Right ventricle myocardium inferior (tissue), 1 donor: ENCODE measurements at regions not wholly inside any gene's neighbourhood (a gene's known extent, or its start where the extent isn't known, plus 50 kb on each side); places are given as distances from the start of the nearest gene placed in this dataset.
"Not testable (repeated sequence)": the region's sequence is repeated elsewhere in the genome, so short reads cannot be mapped to it uniquely, and the experiment has no call there.

Source experiments
- ATAC-seq: fragments of 200-7000 bp; cut with Tn5 transposase; one replicate; pipeline ENCODE4 v1.9.1; 2020; ENCODE audit warnings: mild to moderate bottlenecking, moderate library complexity
- DNase-seq: peaks from one replicate; pipeline ENCODE4 v3.0.0; 2021; ENCODE audit errors: missing footprints
- intact Hi-C: fragments of 100-400 bp; cut with DNase I; formaldehyde crosslinking; loops from one replicate; pipeline ENCODE4 v1.11.0; 2022
- donor health status: DM: no; HTN: yes; CAD: no; lungs with severe emphysema.

- DNase-seq, result no peak
- no peak for ATAC-seq
- intact Hi-C loops, result no loop called here
Observed at GRCh38 chr15:35179739-35180138, 94.6 kb upstream of the NANOGP8 start.

DNA sequence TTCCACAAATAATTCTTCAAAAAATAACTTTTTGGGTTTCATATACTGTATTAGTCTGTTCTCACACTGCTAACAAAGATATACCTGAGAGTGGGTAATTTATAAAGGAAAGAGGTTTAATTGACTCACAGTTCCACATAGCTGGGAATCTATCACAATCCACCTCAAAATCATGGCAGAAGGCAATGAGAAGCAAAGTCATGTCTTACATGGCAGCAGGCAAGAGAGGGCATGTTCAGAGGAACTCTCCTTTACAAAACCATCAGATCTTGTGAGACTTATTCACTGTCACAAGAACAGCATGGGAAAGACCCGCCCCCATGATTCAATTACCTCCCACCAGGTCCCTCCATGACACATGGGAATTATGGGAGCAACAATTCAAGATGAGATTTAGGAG, 93.1 kb upstream of the NANOGP8 start:
- intact Hi-C loops, ATAC-seq: not testable (repeated sequence)

GRCh38 chr15:35174948-35175347, 89.9 kb upstream of the NANOGP8 start:
- DNase-seq, result no peak
- no peak for ATAC-seq
- intact Hi-C loops, result no loop called here

More for the DNA sequence above, 93.1 kb upstream of the NANOGP8 start:
- DNase-seq, result not testable (repeated sequence)

DNA sequence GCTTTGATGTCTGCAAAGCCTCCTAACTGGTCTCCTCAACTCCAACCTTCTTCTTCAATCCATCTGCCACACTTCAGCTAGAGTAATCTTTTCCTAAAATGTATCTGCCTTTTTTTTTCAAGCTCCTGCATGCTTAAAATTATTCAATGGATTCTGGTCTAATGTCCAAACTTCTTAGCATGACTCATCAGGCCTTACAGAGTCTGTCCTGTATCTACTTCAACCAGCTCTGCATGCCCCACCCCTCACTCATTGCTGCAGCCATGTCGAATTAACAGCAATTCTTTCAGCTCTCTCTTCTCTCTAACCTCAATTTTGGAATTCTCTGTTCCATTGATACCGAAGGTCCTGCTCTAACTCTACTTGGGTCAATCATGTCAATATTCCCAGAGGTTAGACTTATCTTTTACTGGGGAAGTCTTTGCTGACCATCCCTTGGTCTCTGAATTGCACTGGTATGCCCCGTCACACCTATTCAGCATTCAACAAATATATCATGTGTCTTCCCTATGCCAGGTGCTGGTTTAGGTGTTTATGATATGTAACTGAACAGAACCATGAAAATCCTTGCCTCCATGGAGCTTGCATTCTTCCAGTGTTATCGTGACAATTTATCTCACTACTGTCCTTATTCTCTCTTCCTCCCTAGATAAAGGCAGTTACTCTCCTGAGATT, 88.5 kb upstream of the NANOGP8 start:
- intact Hi-C loops, result no loop called here
- DNase-seq (no peak), ATAC-seq (no peak)

- ATAC-seq (no peak), DNase-seq (no peak)
- intact Hi-C loops, result no loop called here
Observed at GRCh38 chr15:35170207-35170606, 85.1 kb upstream of the NANOGP8 start.

- ATAC-seq, result no peak
Observed at GRCh38 chr15:35168464-35168863, 83.4 kb upstream of the NANOGP8 start.

DNA sequence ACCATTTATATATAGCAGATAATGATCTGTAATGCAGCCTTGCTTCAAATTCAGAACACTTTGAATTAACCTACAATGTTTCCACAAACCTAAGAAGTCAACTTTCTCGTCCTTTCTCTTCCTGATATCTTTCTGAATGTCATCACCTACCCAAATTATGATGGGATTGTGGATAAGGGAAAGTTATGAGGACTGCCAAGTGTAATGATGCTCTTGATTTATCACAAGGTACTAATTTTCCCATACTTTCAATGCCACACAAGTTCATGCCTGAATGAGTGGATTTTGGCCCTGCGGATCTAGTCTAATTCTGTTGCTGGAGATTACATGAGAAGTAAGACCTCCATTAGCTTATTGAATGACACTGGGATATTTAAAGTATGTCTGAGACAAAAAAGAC, 82.6 kb upstream of the NANOGP8 start:
- DNase-seq (no peak), ATAC-seq (no peak)
- intact Hi-C loops, result no loop called here

More at GRCh38 chr15:35168464-35168863, 83.4 kb upstream of the NANOGP8 start:
- intact Hi-C loops, result no loop called here
- DNase-seq, result no peak

- DNase-seq, result no peak
- intact Hi-C loops, result no loop called here
- no peak for ATAC-seq
Observed at GRCh38 chr15:35166730-35167359, 81.8 kb upstream of the NANOGP8 start.

- DNase-seq (no peak), ATAC-seq (no peak)
- intact Hi-C loops, result no loop called here
Observed at GRCh38 chr15:35161694-35162093, 76.6 kb upstream of the NANOGP8 start.

GRCh38 chr15:35159170-35159569, 74.1 kb upstream of the NANOGP8 start:
- no peak for DNase-seq
- no peak for ATAC-seq
- intact Hi-C loops, result no loop called here

DNA sequence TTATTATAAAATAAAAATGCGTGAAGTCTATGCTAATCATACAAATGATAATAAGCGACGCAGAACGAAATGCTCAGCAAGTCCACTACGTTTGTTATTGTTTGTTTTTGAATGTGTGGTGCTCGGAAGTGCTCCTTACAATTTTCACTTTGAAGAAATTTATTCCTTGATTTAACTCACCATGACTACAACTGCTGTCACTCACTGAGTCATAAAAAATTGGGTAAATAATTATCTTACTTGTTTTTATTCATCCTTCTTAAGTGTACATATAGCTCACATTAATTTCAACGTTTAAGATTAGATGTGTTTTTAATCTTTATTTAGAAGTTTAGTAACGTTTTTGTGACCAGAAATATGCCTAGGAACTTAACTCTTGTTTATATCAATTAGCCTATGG, 66.7 kb upstream of the NANOGP8 start:
- no peak for DNase-seq
- ATAC-seq, result no peak
- intact Hi-C loops, result no loop called here

GRCh38 chr15:35151381-35151780, 66.3 kb upstream of the NANOGP8 start:
- intact Hi-C loops, result no loop called here
- ATAC-seq, result no peak
- DNase-seq, result peak; percentile 63

GRCh38 chr15:35150361-35150760, 65.3 kb upstream of the NANOGP8 start:
- intact Hi-C loops, result no loop called here
- DNase-seq, result no peak

GRCh38 chr15:35145336-35145735, 60.2 kb upstream of the NANOGP8 start:
- intact Hi-C loops, result no loop called here
- no peak for DNase-seq
- ATAC-seq, result no peak

More at GRCh38 chr15:35150361-35150760, 65.3 kb upstream of the NANOGP8 start:
- no peak for ATAC-seq

- intact Hi-C loops, result no loop called here
- ATAC-seq, result no peak
- no peak for DNase-seq
Observed at GRCh38 chr15:35142578-35142977, 57.5 kb upstream of the NANOGP8 start.

DNA sequence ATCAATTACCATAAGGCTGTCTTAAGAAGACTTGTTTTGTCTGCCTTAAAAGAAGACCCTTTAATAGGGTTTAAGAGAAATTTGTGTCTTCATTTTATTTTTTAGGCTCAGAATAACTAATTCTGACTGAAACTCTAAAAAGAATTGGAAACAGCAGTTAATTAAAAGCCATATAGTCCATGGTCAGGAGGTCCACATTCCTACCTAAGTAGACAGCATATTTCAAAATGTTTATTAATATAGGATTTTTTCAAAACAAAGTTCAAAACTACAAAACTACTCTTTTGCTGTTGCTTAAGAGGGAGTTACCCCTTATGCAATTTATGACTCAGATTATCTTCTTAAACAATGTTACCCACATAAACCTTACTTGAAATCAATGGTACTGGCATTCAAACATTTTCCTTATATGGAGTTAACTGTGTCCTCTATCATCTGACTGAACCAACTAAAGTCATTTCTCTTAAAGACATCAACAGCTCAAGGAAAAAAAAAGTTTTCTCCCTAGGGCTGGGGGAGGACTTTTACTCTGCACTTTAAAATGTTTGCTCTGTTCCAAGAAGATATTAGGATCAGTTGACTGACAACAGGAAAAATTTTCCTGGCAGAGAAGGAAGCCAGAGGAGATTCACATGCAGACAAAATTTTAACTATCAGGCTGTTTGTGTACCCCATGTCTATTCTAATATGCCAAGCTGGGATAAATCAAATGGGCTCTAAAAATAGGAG, 56.8 kb upstream of the NANOGP8 start:
- no peak for ATAC-seq
- no peak for DNase-seq
- intact Hi-C loops, result no loop called here

GRCh38 chr15:35139822-35140221, 54.7 kb upstream of the NANOGP8 start:
- no peak for DNase-seq
- intact Hi-C loops, result no loop called here
- no peak for ATAC-seq

- no peak for DNase-seq
- no peak for ATAC-seq
- intact Hi-C loops, result no loop called here
Observed at GRCh38 chr15:35137190-35137574, 52.1 kb upstream of the NANOGP8 start.

GRCh38 chr15:35136321-35137189, 51.5 kb upstream of the NANOGP8 start:
- DNase-seq (no peak), ATAC-seq (no peak)
- intact Hi-C loops, result no loop called here
